ENCODE measurements at regions not wholly inside any gene's neighbourhood (a gene's known extent, or its start where the extent isn't known, plus 50 kb on each side); places are given as distances from the start of the nearest gene placed in this dataset.

DNA sequence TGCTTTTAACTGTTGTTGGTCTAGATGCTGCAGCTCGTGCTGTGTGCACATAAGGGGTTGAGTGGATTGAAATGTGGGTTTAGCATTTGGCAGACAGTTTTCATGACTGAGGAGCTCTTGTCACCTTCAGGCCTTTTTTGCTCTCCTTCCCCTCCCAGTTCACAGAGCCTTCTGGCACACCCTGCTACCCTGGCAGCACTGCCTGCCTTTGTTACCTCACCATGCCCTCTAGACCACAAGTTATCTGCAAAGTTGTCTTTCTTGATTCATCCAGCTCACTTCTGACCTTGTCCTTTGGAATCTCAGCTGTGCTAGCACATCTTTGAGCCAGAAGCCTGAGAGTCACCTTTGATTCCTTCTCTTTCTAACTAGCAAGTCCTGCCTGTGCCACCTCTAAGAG, 348.9 kb upstream of the ZFP64 start:
- TF ChIP-seq, protein P1, sequence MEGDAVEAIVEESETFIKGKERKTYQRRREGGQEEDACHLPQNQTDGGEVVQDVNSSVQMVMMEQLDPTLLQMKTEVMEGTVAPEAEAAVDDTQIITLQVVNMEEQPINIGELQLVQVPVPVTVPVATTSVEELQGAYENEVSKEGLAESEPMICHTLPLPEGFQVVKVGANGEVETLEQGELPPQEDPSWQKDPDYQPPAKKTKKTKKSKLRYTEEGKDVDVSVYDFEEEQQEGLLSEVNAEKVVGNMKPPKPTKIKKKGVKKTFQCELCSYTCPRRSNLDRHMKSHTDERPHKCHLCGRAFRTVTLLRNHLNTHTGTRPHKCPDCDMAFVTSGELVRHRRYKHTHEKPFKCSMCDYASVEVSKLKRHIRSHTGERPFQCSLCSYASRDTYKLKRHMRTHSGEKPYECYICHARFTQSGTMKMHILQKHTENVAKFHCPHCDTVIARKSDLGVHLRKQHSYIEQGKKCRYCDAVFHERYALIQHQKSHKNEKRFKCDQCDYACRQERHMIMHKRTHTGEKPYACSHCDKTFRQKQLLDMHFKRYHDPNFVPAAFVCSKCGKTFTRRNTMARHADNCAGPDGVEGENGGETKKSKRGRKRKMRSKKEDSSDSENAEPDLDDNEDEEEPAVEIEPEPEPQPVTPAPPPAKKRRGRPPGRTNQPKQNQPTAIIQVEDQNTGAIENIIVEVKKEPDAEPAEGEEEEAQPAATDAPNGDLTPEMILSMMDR (IDR thresholded peaks at IDR 0.05) = no peak
- TF ChIP-seq POLR2A (IDR thresholded peaks at IDR 0.05) (no peak), EP300 (IDR thresholded peaks at IDR 0.05) (no peak)

All from tibial nerve (tissue), 4 donors.